Hepatocyte (in vitro differentiated cells): ENCODE measurements at regions not wholly inside any gene's neighbourhood (a gene's known extent, or its start where the extent isn't known, plus 50 kb on each side); places are given as distances from the start of the nearest gene placed in this dataset. TPM values are rescaled to one million over a fixed set of nuclear protein-coding genes. Genes with fewer than 3 reads are reported as not detected.

ENCODE experiments used
- small RNA-seq: library from RNA; depleted of rRNA; stranded (forward); fragments of <200 nt; gene quantifications from one replicate; pipeline ENCODE3, GENCODE V24; 2014

Small RNA genes lying in the stretch of these regions (small RNA-seq; reads per million reads assigned to genes)
- not detected for gene AC006499.8
